ENCODE measurements at regions not wholly inside any gene's neighbourhood (a gene's known extent, or its start where the extent isn't known, plus 50 kb on each side); places are given as distances from the start of the nearest gene placed in this dataset.

DNA sequence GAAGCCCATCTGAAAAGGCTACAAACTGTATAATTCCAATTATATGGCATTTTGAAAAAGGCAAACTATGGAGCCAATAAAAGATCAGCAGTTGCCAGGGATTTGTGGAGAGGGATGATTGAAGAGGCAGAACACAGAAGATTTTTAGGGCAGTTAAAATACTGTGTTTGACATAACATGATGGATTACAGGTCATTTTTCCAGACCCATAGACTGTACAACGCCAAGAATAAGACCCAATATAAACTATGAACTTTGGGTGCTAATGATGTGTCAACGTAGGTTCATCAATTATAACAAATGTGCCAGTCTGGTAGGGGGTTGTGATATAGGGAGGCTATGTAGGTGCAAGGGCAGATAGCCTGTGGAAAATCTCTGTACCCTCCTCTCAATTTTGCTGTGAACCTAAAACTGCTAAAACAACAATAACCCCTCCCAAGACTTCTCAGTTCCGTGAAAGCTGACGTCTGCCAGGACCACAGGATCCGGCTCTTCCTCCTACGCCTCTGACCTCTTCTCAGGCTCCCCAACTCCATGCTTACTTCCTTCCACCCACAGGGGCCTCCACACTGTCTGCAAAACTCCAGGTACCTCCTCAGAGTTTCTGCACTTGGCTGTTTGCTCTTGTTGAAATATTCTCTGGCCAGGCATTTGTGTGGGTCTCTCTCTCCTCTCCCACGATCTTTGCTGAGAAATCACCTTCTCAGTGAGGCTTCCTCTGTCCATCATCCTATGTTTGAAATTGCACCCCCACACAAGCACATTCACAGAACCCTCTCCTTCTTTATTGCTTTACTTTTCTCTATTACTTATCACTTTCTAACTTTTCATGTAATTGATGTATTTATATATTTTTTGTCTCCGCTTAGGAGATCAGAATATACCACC, 131.4 kb downstream of the BBS10 start:
- H3K9me3 Mint-ChIP-seq, result no peaks in the 10 kb centered on the region
- no peak overlapping the region for H3K27ac Mint-ChIP-seq
- TF ChIP-seq CTCF (IDR thresholded peaks at IDR 0.05; ENCODE audit: unreplicated experiment), result no peak
- no peak overlapping the region for H3K4me3 Mint-ChIP-seq
- H3K27me3 Mint-ChIP-seq (ENCODE audit: low read depth), result no peaks in the 10 kb centered on the region
- DNase-seq (ENCODE audit: low spot score in 2 of 2, unreplicated experiment in 2 of 2), result no peak
- no peaks in the 10 kb centered on the region for H3K4me1 Mint-ChIP-seq
- H3K36me3 Mint-ChIP-seq, result no peaks in the 10 kb centered on the region

- peak overlapping the region; percentile 74 for H3K27ac Mint-ChIP-seq
- H3K9me3 Mint-ChIP-seq, result peaks cover 6% of the 10 kb centered on the region
- DNase-seq (ENCODE audit: low spot score in 2 of 2, unreplicated experiment in 2 of 2), result no peak
- H3K4me1 Mint-ChIP-seq, result peaks cover 11% of the 10 kb centered on the region
- H3K27me3 Mint-ChIP-seq (ENCODE audit: low read depth), result no peaks in the 10 kb centered on the region
- H3K4me3 Mint-ChIP-seq, result no peak overlapping the region
- H3K36me3 Mint-ChIP-seq, result no peaks in the 10 kb centered on the region
- no peak for TF ChIP-seq CTCF (IDR thresholded peaks at IDR 0.05; ENCODE audit: unreplicated experiment)
Observed at GRCh38 chr12:76208129-76208528, 123.6 kb upstream of the NAP1L1 start.

GRCh38 chr12:76206677-76207072, 122.2 kb upstream of the NAP1L1 start:
- Mint-ChIP-seq H3K4me1 (peaks cover 11% of the 10 kb centered on the region), H3K36me3 (no peaks in the 10 kb centered on the region), H3K27ac (no peak overlapping the region), H3K27me3 (ENCODE audit: low read depth) (no peaks in the 10 kb centered on the region), H3K9me3 (peaks cover 18% of the 10 kb centered on the region), H3K4me3 (no peak overlapping the region)
- no peak for TF ChIP-seq CTCF (IDR thresholded peaks at IDR 0.05; ENCODE audit: unreplicated experiment)
- no peak for DNase-seq (ENCODE audit: low spot score in 2 of 2, unreplicated experiment in 2 of 2)

GRCh38 chr12:76206039-76206676, 121.7 kb upstream of the NAP1L1 start:
- Mint-ChIP-seq H3K4me1 (peaks cover 11% of the 10 kb centered on the region), H3K27me3 (ENCODE audit: low read depth) (no peaks in the 10 kb centered on the region), H3K27ac (no peak overlapping the region), H3K36me3 (no peaks in the 10 kb centered on the region), H3K4me3 (no peak overlapping the region), H3K9me3 (peaks cover 19% of the 10 kb centered on the region)
- no peak for DNase-seq (ENCODE audit: low spot score in 2 of 2, unreplicated experiment in 2 of 2)
- TF ChIP-seq CTCF (IDR thresholded peaks at IDR 0.05; ENCODE audit: unreplicated experiment), result no peak

GRCh38 chr12:76202621-76203020, 118.1 kb upstream of the NAP1L1 start:
- TF ChIP-seq CTCF (IDR thresholded peaks at IDR 0.05; ENCODE audit: unreplicated experiment), result no peak
- H3K36me3 Mint-ChIP-seq, result peaks cover 6% of the 10 kb centered on the region
- no peaks in the 10 kb centered on the region for H3K27me3 Mint-ChIP-seq (ENCODE audit: low read depth)
- H3K4me3 Mint-ChIP-seq, result no peak overlapping the region
- peaks cover 41% of the 10 kb centered on the region for H3K9me3 Mint-ChIP-seq
- H3K4me1 Mint-ChIP-seq, result peaks cover 5% of the 10 kb centered on the region
- no peak overlapping the region for H3K27ac Mint-ChIP-seq
- no peak for DNase-seq (ENCODE audit: low spot score in 2 of 2, unreplicated experiment in 2 of 2)

All from mesothelial cell of epicardium (in vitro differentiated cells).